K562 (cell line): ENCODE measurements at regions not wholly inside any gene's neighbourhood (a gene's known extent, or its start where the extent isn't known, plus 50 kb on each side); places are given as distances from the start of the nearest gene placed in this dataset.

Source experiments
- HDAC8 ChIP-seq: fragments of 450-650 bp; IDR thresholded peaks from 2 replicates; pipeline ENCODE4 v1.6.1; 2016; ENCODE audit warnings: mild to moderate bottlenecking, missing genetic modification characterization, moderate library complexity, missing compliant biosample characterization
- KLF16 ChIP-seq: IDR thresholded peaks from 2 replicates; pipeline ENCODE4 v1.6.1; 2016; ENCODE audit warnings: antibody characterized with exemption
- LARP7 ChIP-seq: fragments of 450-650 bp; IDR thresholded peaks from 2 replicates; pipeline ENCODE4 v1.6.1; 2016
- RAD51 ChIP-seq: fragments of 450-650 bp; IDR thresholded peaks from 2 replicates; pipeline ENCODE4 v1.7.1; 2016; ENCODE audit warnings: low read depth, mild to moderate bottlenecking, borderline replicate concordance
- TAL1 ChIP-seq: fragments of 450-650 bp; IDR thresholded peaks from 2 replicates; pipeline ENCODE4 v1.6.1; 2016; ENCODE audit warnings: mild to moderate bottlenecking
- TBL1XR1 ChIP-seq, 2 experiments: IDR thresholded peaks; 2 replicates each; pipeline ENCODE4 v1.6.1; 2012; ENCODE audit warnings: improper control_type of control experiment in 2 of 2, low read length in 2 of 2, mild to moderate bottlenecking in 1 of 2
- TCF7 ChIP-seq: sonication (generic); IDR thresholded peaks from 2 replicates; pipeline ENCODE4 v1.6.1; 2016; ENCODE audit warnings: antibody characterized with exemption, borderline replicate concordance
- TF ChIP-seq, protein P1 (sequence below), 2 experiments: fragments of 450-650 bp; formaldehyde crosslinking in 1 of 2; IDR thresholded peaks; 2 replicates each; pipeline versions ENCODE4 v1.4.0 to v1.6.1; 2014 to 2020; ENCODE audit warnings: mild to moderate bottlenecking in 2 of 2, borderline replicate concordance in 1 of 2, low read depth in 1 of 2
- TF ChIP-seq, protein P2 (sequence below): fragments of 200-400 bp; formaldehyde crosslinking; IDR thresholded peaks from 2 replicates; pipeline ENCODE4 v1.6.1; 2017; ENCODE audit warnings: mild to moderate bottlenecking, low read depth, low read length, moderate library complexity
- TF ChIP-seq, protein P3 (sequence below): sonication (generic); formaldehyde crosslinking; IDR thresholded peaks from 2 replicates; pipeline ENCODE4 v1.8.0; 2023; ENCODE audit warnings: missing genetic modification reagents, mild to moderate bottlenecking, borderline replicate concordance

DNA sequence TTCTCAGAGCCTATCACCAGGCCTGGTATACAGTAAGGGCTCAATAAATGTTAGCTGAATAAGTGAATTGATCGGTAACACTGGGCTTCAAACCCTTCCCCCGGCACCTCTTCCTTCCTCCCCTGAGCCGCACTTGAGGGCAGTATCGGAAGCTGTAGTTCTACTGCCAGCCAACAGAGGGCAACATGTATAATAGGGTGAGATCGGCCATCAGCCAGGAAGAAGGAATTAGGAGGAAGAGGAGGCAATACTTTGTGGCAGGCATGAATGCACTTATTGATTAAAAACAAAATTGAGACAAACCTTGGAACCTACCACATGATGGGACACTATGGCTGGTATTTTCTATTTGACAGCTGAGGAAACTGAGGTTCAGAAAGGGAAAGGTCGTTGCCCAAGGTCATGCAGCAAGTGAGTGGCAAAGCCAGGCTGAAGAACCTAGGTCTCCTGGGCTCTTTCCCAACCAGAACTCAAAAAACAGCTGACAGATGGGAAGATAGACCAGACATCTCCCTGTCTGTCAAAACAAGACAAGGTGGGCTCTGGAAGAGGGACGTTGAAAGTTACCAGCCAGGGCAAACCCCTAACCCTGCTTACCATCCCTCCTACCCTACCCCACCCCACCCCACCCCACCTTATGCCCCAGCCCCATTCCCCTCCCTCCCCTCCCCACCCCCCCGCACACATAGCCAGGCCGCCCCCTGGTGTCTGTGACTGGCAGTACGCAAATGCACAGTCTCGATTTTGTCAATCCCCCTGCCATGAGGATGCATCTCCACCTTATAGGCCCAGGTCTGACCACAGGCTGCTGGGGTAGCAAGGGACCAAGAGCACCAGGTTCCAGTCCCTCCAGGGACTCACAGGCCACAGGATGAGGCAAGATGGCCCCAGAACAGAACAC is 107.3 kb upstream of the RUNX3 start (continued):
- TF ChIP-seq, protein P1, sequence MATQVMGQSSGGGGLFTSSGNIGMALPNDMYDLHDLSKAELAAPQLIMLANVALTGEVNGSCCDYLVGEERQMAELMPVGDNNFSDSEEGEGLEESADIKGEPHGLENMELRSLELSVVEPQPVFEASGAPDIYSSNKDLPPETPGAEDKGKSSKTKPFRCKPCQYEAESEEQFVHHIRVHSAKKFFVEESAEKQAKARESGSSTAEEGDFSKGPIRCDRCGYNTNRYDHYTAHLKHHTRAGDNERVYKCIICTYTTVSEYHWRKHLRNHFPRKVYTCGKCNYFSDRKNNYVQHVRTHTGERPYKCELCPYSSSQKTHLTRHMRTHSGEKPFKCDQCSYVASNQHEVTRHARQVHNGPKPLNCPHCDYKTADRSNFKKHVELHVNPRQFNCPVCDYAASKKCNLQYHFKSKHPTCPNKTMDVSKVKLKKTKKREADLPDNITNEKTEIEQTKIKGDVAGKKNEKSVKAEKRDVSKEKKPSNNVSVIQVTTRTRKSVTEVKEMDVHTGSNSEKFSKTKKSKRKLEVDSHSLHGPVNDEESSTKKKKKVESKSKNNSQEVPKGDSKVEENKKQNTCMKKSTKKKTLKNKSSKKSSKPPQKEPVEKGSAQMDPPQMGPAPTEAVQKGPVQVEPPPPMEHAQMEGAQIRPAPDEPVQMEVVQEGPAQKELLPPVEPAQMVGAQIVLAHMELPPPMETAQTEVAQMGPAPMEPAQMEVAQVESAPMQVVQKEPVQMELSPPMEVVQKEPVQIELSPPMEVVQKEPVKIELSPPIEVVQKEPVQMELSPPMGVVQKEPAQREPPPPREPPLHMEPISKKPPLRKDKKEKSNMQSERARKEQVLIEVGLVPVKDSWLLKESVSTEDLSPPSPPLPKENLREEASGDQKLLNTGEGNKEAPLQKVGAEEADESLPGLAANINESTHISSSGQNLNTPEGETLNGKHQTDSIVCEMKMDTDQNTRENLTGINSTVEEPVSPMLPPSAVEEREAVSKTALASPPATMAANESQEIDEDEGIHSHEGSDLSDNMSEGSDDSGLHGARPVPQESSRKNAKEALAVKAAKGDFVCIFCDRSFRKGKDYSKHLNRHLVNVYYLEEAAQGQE (IDR thresholded peaks at IDR 0.05; ENCODE audit: borderline replicate concordance): peak; percentile 53; the same call in 1 of the 2 replicates
- TF ChIP-seq, protein P1 (CRISPR knock-in tag; IDR thresholded peaks at IDR 0.05; ENCODE audit: low read depth): no peak
- TF ChIP-seq, protein P2, sequence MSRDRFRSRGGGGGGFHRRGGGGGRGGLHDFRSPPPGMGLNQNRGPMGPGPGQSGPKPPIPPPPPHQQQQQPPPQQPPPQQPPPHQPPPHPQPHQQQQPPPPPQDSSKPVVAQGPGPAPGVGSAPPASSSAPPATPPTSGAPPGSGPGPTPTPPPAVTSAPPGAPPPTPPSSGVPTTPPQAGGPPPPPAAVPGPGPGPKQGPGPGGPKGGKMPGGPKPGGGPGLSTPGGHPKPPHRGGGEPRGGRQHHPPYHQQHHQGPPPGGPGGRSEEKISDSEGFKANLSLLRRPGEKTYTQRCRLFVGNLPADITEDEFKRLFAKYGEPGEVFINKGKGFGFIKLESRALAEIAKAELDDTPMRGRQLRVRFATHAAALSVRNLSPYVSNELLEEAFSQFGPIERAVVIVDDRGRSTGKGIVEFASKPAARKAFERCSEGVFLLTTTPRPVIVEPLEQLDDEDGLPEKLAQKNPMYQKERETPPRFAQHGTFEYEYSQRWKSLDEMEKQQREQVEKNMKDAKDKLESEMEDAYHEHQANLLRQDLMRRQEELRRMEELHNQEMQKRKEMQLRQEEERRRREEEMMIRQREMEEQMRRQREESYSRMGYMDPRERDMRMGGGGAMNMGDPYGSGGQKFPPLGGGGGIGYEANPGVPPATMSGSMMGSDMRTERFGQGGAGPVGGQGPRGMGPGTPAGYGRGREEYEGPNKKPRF: no peak
- TF ChIP-seq HDAC8 (tag): no peak
- TF ChIP-seq KLF16: no peak
- TF ChIP-seq TAL1: no peak
- TF ChIP-seq LARP7: no peak
- TF ChIP-seq, protein P3, sequence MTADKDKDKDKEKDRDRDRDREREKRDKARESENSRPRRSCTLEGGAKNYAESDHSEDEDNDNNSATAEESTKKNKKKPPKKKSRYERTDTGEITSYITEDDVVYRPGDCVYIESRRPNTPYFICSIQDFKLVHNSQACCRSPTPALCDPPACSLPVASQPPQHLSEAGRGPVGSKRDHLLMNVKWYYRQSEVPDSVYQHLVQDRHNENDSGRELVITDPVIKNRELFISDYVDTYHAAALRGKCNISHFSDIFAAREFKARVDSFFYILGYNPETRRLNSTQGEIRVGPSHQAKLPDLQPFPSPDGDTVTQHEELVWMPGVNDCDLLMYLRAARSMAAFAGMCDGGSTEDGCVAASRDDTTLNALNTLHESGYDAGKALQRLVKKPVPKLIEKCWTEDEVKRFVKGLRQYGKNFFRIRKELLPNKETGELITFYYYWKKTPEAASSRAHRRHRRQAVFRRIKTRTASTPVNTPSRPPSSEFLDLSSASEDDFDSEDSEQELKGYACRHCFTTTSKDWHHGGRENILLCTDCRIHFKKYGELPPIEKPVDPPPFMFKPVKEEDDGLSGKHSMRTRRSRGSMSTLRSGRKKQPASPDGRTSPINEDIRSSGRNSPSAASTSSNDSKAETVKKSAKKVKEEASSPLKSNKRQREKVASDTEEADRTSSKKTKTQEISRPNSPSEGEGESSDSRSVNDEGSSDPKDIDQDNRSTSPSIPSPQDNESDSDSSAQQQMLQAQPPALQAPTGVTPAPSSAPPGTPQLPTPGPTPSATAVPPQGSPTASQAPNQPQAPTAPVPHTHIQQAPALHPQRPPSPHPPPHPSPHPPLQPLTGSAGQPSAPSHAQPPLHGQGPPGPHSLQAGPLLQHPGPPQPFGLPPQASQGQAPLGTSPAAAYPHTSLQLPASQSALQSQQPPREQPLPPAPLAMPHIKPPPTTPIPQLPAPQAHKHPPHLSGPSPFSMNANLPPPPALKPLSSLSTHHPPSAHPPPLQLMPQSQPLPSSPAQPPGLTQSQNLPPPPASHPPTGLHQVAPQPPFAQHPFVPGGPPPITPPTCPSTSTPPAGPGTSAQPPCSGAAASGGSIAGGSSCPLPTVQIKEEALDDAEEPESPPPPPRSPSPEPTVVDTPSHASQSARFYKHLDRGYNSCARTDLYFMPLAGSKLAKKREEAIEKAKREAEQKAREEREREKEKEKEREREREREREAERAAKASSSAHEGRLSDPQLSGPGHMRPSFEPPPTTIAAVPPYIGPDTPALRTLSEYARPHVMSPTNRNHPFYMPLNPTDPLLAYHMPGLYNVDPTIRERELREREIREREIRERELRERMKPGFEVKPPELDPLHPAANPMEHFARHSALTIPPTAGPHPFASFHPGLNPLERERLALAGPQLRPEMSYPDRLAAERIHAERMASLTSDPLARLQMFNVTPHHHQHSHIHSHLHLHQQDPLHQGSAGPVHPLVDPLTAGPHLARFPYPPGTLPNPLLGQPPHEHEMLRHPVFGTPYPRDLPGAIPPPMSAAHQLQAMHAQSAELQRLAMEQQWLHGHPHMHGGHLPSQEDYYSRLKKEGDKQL (CRISPR knock-in tag): no peak
- no peak for TF ChIP-seq TCF7
- no peak for TF ChIP-seq TBL1XR1 (IDR thresholded peaks at IDR 0.05; ENCODE audit: low read length in 2 of 2)
- 0 out of 2 replicates have a peak, but pooled peaks have one; percentile 23 for TF ChIP-seq RAD51
